ENCODE measurements at regions not wholly inside any gene's neighbourhood (a gene's known extent, or its start where the extent isn't known, plus 50 kb on each side); places are given as distances from the start of the nearest gene placed in this dataset.
A peak's percentile ranks its signal among the peaks of the same experiment; 100 is the strongest.
"Not testable (repeated sequence)": the region's sequence is repeated elsewhere in the genome, so short reads cannot be mapped to it uniquely, and the experiment has no call there.

DNA sequence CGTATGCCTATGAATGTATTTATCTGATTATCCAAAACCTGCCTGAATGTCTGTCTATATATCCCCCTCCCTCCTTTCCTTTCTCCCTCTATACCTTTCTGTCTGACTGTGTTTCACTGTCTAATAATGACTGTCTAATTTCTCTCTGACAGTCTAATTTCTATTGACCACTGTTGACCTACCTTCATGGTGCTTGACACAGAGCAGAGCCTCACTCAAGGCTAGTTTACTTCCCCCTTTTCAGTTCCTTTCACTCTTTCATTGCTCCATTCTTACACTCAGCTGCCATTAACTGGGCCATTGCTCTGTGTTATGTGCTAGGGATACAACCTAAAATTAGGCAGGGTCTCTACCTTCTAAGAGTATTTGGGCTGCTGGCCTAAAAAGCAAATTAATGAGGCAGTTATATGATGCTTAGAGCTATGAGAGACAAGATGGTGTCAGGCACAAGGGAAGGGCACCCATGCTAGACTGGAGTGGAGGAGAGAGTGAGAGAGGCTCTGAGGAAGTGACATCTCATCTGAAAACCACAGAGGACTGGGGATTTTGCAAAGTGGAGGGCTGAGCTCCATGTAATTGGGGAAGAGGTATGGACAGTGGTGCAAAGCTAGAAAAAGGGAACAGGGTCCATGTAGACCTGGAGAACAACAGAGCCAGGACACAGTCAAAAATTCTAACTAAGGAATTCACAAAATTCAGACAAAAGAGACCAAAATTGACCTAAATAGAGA is 348.6 kb upstream of the CHRNA7 start:
- ATAC-seq; DNase-seq; intact Hi-C loops (cut with micrococcal nuclease): not testable (repeated sequence)

DNA sequence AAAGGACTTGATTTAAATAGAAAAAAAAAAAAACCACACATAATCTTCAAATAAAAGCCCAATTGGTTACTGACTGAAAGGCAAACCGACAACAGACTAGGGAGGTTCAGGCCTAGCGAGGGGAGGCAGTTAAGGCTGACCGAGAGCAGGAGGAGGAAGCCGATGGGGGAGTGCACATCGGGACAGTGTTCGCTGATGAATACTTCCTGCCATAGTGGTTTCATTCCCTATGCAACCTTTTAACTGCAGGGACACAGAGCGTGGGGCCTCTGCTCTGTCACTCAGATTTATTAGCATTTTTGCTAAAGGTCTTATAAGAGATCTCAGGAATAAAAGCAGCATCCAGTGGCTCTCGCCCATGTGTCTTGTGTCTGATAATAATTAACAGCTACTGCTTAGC is 343.2 kb upstream of the CHRNA7 start:
- ATAC-seq; DNase-seq; intact Hi-C loops (cut with micrococcal nuclease): not testable (repeated sequence)

DNA sequence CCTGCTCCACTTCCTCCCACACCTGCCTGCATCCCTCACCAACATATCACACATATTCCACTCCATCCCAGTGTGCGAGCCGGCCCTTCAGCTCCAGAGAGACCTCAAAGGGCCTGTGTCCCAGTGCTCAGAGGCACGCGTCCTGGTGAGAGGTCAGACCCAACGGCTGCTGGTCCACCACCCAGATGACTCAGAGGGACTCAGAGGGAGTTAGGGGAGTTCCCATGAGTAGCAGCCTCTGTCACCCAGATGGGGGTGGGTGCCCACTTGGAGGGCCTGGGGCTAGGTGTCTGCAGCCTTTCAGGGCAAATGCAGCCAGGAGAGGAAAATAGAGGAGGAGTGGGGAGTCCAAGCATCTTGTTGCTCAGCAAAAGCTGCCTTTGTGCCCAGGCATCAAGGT is 333.8 kb upstream of the CHRNA7 start:
- ATAC-seq; intact Hi-C loops (cut with micrococcal nuclease); DNase-seq: not testable (repeated sequence)

DNA sequence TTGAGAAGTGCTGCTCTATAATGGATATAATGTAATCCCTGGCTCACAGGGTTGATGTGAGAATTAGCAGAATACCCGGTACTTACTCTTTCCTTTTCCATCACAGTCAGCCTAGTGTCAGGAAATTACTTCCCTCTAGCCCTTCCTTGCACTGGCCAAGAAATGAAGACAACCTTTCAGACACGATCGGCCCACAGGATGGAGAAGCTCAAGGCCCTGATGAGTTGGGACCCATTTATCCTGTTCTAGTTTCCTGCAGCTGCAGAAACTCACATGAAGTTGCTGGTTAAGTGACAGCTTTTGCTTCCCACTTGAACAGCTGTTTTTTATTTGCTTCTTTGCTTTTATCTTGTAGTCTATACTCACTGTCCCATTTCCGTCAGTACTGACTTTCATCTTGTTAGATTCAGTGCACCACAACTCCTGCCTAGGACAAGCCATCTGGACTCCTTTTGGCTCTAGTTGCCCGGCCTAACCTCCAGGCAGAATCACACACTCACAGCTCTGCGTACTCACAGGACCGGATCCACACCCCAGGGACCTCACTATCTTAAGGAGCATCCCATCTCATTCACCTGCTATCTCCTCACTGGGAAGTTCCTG is 325.1 kb upstream of the CHRNA7 start:
- intact Hi-C loops (cut with micrococcal nuclease); DNase-seq: not testable (repeated sequence)
- ATAC-seq, result peak; percentile 92

DNA sequence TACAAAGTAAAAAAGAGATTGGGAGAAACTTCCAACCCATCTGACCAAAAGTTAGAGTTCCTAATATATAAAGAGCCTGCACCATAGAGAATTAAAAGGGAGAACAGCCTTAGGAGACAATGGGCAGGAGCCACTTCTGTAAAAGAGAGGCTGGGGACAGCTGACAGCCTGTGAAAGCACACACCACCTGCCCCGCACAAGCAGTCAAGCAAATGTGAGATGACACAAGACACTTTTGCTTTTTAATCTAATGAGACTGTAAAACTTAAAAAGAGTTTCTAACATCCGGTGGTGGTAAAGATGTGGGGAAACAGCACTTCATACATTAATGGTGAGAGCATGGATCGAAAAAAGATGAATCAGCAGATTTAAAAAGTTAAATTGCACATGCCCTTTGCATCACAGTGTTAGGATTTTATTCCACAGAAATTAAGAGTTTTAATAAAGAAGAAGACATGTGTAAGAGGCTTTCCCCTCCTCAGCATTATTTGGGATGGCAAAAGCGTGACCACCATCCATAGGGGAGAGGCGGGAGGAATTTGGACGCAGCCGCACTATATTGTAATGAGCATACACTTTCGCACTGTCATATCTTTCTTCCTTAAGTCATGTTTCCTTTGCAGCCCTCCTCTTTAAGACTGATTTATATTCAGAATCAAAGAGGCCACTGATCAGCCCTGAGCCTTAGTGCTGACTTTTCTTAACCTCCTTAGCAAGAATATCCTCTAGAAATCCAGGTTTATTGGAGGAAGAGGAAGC is 322.2 kb upstream of the CHRNA7 start:
- ATAC-seq; DNase-seq; intact Hi-C loops (cut with micrococcal nuclease): not testable (repeated sequence)

DNA sequence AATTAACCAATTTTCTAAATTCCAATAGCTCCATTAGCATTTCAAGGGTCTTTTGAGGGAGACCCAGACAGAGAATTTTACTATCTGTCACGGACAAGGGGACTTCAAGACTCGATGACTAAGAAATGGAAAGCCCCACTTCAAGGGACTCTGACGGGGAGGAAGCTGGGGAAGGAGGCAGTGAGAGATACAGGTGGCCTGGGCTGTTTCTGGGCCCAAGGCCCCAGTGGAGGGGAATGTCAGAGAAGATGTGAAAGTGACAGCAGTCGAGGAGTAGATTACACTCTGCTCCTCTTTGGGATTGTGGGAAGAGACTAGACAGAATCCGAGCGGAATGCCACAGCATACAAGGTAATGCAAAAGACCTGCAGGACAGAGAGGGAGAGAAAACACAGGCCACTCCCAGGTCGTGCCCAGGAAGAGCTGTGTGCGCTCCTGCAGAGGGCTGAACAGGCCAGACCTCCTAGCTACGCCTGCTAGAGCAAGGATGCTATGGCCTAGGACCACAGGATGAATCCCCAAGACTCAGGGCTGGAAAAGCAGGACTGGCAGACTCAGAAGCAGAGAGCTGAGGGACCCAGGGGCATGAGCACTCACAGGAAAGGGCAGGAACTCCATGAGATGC is 321.5 kb upstream of the CHRNA7 start:
- intact Hi-C loops (cut with micrococcal nuclease); DNase-seq; ATAC-seq: not testable (repeated sequence)

DNA sequence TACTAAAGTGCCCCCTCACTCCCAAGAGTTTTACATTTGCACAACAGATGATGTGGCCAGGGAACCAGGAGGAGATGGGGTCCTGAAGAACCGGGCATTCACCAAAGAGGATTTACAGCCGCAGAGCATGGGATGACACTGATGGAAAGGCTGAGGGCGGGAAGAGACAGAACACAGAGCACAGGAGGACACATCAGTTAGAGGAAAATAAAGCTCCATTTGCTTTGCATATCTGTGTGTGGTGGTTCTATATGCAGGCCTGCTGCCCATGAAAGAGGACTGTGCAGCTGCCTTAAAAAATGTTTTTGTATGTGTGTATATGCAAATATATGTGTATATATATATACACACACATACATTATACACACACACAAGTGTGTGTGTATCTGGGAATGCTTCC is 320.8 kb upstream of the CHRNA7 start:
- ATAC-seq; DNase-seq; intact Hi-C loops (cut with micrococcal nuclease): not testable (repeated sequence)

DNA sequence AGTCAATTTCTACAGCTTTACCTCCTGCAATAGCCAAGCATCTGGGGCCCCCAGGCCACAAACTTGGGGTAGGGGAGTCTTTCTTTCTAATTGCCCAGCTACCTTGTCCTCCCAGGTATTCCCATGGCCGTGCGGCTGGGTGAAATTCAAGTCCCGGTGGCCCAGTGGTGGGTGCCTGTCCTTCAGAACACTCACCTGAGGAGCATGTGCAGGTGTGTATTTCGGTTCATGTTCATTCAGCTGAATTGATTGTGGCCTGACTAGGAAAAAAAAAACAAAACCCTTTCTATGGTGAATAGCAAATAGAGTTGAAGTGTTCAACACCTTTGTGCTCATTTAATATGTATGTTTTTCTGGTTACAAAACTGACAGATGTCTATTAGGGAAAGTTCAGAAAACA is 319.5 kb upstream of the CHRNA7 start:
- intact Hi-C loops (cut with micrococcal nuclease); DNase-seq; ATAC-seq: not testable (repeated sequence)

DNA sequence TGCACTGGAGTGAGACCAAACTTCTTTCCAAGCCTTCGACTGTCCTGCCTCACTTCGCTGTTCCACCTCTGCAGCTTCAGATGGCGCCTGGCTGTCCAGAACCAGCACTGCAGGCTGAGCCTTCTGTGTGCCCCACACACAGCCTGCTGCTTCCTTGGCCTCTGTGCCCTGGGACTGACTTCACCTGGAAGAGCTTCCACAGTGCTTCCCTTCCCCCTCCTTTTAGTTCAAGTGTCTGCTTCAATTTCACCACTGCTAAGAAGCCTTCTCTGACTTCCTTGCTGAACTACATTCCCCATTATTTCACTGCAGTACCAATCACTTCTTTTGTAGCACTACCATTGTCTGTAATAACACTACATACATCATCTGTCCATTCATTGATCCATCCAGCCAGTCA is 315.1 kb upstream of the CHRNA7 start:
- ATAC-seq; intact Hi-C loops (cut with micrococcal nuclease): not testable (repeated sequence)

DNA sequence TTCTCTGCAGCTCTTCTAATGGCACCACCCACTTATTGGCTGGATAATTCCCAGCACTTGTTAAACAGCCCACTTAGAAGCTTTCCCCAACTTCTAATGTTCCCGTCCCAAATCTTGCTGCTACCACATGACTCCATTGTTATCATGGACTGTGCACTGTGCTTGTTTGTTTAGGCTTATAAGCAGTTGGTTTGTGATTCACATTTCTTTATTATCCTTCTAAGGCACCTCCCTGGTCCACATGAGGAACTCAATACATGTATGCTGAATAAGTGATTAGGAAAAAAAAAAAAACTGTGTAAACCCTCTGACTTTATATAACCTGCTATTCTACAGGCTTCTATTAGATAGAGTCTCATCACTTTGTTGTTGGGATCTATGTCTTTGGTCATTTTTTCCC is 311.7 kb upstream of the CHRNA7 start:
- intact Hi-C loops (cut with micrococcal nuclease); ATAC-seq: not testable (repeated sequence)

More for the DNA sequence above, 315.1 kb upstream of the CHRNA7 start:
- DNase-seq, result not testable (repeated sequence)

DNA sequence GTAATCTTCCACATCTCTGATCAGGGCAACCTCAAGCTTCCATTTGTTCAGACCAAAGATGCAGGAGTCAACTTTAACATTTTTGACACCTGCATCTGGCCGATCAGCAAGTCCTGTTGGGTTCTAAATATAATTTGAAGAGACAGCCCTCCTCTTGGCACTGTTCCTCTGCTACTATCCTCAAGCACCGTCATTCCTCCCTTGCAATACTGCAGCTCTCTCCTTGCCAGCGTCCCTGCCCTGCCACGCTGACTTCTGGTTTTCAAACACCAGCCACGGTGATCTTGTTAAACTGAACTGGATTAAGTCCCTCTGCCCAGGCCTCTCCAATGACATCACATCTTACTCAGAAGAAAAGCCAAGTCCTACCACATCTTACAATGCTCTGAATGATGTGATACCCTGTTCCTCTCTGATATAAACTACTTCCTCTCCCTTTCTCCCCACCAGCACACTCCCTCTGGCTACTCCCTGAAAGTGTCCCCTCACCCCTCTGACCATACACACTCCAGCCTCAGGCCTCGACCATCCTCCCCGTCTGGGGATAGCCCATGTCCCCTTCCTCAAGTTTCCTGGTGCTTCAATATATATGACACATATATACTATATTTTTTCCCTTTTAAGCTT is 310.8 kb upstream of the CHRNA7 start:
- DNase-seq; intact Hi-C loops (cut with micrococcal nuclease): not testable (repeated sequence)
- ATAC-seq, result peak; percentile 99

More for the DNA sequence above, 311.7 kb upstream of the CHRNA7 start:
- DNase-seq, result not testable (repeated sequence)

DNA sequence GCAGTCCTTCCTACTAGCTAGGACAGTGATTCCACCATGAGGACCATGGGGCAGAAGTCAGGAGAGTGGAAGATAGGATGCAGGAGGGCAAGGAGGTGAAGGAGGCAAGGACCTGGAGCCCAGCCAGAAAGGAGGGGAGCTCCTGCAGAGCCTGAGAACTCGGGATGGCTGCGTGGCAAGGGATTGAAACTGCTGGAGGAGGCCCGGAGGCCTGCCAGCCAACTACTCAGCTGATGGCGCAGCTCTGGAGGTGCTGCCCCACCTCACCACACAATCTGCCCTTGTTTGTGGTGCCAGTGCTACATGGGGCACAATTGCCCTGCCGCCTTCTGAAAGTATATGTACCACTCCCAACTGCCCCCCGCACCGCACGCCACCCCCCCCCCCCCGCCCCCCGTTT is 307.3 kb upstream of the CHRNA7 start:
- DNase-seq; intact Hi-C loops (cut with micrococcal nuclease); ATAC-seq: not testable (repeated sequence)

DNA sequence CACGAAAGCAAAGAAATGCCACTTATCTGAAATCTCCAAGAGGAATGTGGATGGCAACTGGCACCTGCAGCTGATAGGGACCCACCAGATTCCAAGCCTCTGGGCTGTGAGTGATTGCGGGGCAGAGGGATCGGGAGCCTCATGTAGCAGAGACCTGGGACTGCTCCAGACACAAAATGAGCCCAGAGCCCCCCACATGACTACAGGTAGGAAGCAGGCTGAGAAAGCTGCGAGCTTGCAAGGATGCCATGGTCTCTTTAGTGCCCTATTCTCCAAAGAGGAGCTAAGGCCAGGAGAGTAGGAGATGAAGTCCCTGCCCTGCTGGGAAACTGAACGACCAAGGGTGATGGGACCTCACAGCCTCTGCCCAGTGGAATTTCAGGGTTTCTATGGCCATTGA is 305.4 kb upstream of the CHRNA7 start:
- DNase-seq; ATAC-seq; intact Hi-C loops (cut with micrococcal nuclease): not testable (repeated sequence)

DNA sequence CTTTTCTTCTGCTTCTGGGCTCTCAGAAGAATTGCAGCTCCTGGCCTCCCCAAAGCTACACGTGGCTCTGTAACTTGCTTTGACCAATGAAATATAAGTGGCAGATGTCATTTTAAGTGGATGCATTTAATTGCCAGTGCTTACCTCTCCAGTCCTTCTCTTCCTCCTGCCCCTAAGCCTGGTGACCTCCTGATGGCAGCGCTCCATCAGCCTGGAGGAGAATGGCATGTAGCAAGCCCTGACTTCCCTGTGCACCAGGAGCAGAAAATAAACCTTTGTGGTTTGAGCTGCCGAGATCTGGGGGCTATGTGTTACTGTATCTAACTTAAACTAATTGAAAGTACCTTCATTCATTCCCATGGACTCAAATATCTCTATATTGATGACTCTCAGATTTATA is 304.7 kb upstream of the CHRNA7 start:
- peak; percentile 36 for DNase-seq
- ATAC-seq, result peak; percentile 66
- intact Hi-C loops (cut with micrococcal nuclease), result not testable (repeated sequence)

DNA sequence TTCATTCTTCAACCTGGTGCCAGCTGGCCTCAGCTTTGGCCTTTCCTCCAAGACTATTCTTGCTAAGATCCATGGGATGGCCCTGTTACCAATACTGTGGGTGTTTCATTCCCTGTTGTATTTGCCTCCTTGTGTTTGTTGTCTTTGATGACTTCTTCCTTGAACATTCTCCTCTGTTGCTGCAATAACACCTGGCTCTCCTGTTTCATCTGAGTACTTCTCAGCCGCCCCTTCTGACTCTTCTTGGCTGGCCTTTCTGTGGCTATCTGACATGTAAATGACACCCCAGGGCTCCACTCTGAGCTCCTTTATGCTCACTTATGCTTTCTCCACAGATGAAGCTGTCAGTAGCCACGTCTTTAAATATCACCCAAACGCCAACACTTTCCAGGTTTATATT is 302.7 kb upstream of the CHRNA7 start:
- no peak for DNase-seq
- intact Hi-C loops (cut with micrococcal nuclease), result no loop called here
- ATAC-seq, result no peak

DNA sequence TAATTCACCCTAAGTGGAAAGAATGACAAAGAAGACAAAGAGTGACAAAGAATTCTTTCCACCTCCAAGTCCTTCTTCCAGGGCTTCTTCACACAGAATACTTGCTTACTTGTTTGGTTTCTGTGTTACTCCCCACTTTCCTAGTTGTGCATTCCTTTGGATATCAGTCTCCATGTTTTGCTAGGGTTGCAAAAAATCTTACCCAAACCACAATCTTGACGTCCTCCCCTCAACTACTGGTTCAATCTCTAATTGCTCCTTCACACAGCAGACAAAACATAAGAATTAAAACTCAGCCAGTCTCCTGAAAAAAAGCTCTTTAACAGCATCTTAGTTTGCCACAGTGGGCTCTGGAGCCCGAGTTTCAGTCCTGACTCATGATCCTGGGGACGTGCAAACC is 297.6 kb upstream of the CHRNA7 start:
- no peak for ATAC-seq
- intact Hi-C loops (cut with micrococcal nuclease), result no loop called here
- DNase-seq, result no peak

DNA sequence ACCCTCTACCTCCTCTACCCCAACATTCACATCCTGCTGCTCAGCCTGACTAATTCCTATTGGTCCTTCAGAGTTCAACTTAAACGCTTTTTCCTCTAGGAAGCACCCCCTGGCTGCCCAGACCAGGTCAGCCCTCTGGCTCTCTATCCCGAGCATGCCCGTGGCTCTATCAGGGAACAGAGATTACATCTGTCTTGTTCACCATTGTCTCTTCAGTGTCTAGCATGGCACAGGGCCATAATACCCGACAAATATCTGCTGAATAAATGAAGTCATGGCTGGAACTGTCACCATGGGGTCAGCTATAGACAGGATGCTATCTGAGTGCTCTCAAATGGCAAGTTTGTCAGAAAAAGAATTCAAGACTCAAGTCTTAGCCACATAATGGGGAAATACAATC is 296.9 kb upstream of the CHRNA7 start:
- ATAC-seq (no peak), DNase-seq (no peak)
- intact Hi-C loops (cut with micrococcal nuclease), result no loop called here

DNA sequence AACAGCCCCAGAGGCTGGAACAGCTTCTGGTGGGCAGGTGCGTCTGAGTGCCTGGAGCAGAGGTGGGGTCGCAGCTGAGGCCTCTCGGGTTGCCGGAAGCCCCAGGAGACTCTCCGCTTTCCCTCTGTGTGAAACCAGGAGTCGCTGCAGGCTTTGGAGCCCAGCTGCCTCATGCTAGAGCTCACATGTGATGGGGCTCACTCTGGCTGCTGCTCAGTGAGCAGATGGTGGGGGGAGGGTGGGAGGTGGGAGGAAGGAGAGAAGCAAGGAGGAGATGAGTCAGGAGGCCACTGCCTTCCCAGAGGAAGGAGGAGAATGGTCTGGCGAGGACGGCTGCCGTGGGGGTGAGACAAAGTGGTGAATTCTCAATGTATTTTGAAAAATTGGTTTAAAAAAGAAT is 290.1 kb upstream of the CHRNA7 start:
- no peak for ATAC-seq
- intact Hi-C loops (cut with micrococcal nuclease), result no loop called here
- no peak for DNase-seq

DNA sequence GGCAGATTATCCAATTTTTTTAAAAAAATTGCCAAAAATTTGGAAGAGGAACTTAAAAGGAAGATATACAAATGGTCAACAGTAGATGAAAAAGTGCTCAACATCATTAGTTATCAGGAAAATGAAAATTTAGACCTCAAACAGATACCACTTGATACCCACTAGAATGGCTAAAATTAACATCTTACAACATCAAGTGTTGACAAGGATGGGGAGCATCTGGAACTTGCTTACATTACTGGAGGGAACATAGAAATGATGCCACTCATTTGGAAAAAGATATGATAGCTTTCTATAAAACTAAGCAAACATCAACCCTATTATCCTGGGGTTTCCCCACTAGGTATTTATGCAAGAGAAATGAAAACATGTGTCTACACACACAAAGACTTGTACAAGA is 284.5 kb upstream of the CHRNA7 start:
- intact Hi-C loops (cut with micrococcal nuclease), result no loop called here
- DNase-seq, result no peak

More for the DNA sequence above, 284.5 kb upstream of the CHRNA7 start:
- no peak for ATAC-seq
